ENCODE measurements at regions not wholly inside any gene's neighbourhood (a gene's known extent, or its start where the extent isn't known, plus 50 kb on each side); places are given as distances from the start of the nearest gene placed in this dataset.

- Mint-ChIP-seq H3K36me3 (no peaks in the 10 kb centered on the region), H3K4me1 (no peaks in the 10 kb centered on the region), H3K27me3 (peaks cover 5% of the 10 kb centered on the region), H3K4me3 (no peak overlapping the region), H3K27ac (no peak overlapping the region), H3K9me3 (peaks cover 6% of the 10 kb centered on the region)
Observed at GRCh38 chrY:7455626-7456025, 544.1 kb upstream of the AMELY start.

- H3K27me3 Mint-ChIP-seq: peaks cover 10% of the 10 kb centered on the region
- H3K4me3 Mint-ChIP-seq: no peak overlapping the region
Observed at GRCh38 chrY:7453336-7453735, 541.8 kb upstream of the AMELY start.

GRCh38 chrY:7452246-7452645 is 540.7 kb upstream of the AMELY start:
- Mint-ChIP-seq H3K27ac (no peak overlapping the region), H3K36me3 (no peaks in the 10 kb centered on the region), H3K9me3 (no peaks in the 10 kb centered on the region), H3K27me3 (peaks cover 12% of the 10 kb centered on the region), H3K4me1 (no peaks in the 10 kb centered on the region), H3K4me3 (no peak overlapping the region)

More at GRCh38 chrY:7453336-7453735, 541.8 kb upstream of the AMELY start:
- H3K36me3 Mint-ChIP-seq: no peaks in the 10 kb centered on the region
- no peaks in the 10 kb centered on the region for H3K4me1 Mint-ChIP-seq
- H3K27ac Mint-ChIP-seq: no peak overlapping the region
- H3K9me3 Mint-ChIP-seq: no peaks in the 10 kb centered on the region

- peaks cover 12% of the 10 kb centered on the region for H3K27me3 Mint-ChIP-seq
Observed at GRCh38 chrY:7449860-7450259, 538.3 kb upstream of the AMELY start.

GRCh38 chrY:7448687-7449086 is 537.1 kb upstream of the AMELY start:
- Mint-ChIP-seq H3K36me3 (no peaks in the 10 kb centered on the region), H3K9me3 (no peaks in the 10 kb centered on the region), H3K4me1 (no peaks in the 10 kb centered on the region), H3K27me3 (peaks cover 11% of the 10 kb centered on the region), H3K4me3 (no peak overlapping the region), H3K27ac (no peak overlapping the region)

More at GRCh38 chrY:7449860-7450259, 538.3 kb upstream of the AMELY start:
- Mint-ChIP-seq H3K9me3 (no peaks in the 10 kb centered on the region), H3K4me3 (no peak overlapping the region), H3K36me3 (no peaks in the 10 kb centered on the region), H3K4me1 (no peaks in the 10 kb centered on the region), H3K27ac (no peak overlapping the region)

- H3K9me3 Mint-ChIP-seq: no peaks in the 10 kb centered on the region
- no peak overlapping the region for H3K4me3 Mint-ChIP-seq
- H3K4me1 Mint-ChIP-seq: no peaks in the 10 kb centered on the region
- no peaks in the 10 kb centered on the region for H3K36me3 Mint-ChIP-seq
- H3K27me3 Mint-ChIP-seq: peaks cover 11% of the 10 kb centered on the region
- no peak overlapping the region for H3K27ac Mint-ChIP-seq
Observed at GRCh38 chrY:7447881-7448516, 536.4 kb upstream of the AMELY start.

GRCh38 chrY:7444141-7444540 is 532.6 kb upstream of the AMELY start:
- Mint-ChIP-seq H3K4me1 (no peaks in the 10 kb centered on the region), H3K36me3 (no peaks in the 10 kb centered on the region), H3K9me3 (no peaks in the 10 kb centered on the region), H3K27ac (no peak overlapping the region), H3K27me3 (peaks cover 6% of the 10 kb centered on the region), H3K4me3 (no peak overlapping the region)

GRCh38 chrY:7440796-7441530 is 529.4 kb upstream of the AMELY start:
- H3K4me1 Mint-ChIP-seq: no peaks in the 10 kb centered on the region
- no peaks in the 10 kb centered on the region for H3K9me3 Mint-ChIP-seq
- no peak overlapping the region for H3K27ac Mint-ChIP-seq
- no peaks in the 10 kb centered on the region for H3K36me3 Mint-ChIP-seq
- H3K27me3 Mint-ChIP-seq: peaks cover 2% of the 10 kb centered on the region
- H3K4me3 Mint-ChIP-seq: no peak overlapping the region

- Mint-ChIP-seq H3K4me3 (no peak overlapping the region), H3K27ac (no peak overlapping the region), H3K36me3 (no peaks in the 10 kb centered on the region), H3K4me1 (no peaks in the 10 kb centered on the region), H3K9me3 (no peaks in the 10 kb centered on the region), H3K27me3 (peaks cover 2% of the 10 kb centered on the region)
Observed at GRCh38 chrY:7437086-7437485, 525.5 kb upstream of the AMELY start.

- Mint-ChIP-seq H3K36me3 (no peaks in the 10 kb centered on the region), H3K4me1 (no peaks in the 10 kb centered on the region), H3K27me3 (peaks cover 2% of the 10 kb centered on the region), H3K4me3 (no peak overlapping the region), H3K27ac (no peak overlapping the region), H3K9me3 (no peaks in the 10 kb centered on the region)
Observed at GRCh38 chrY:7433817-7434809, 522.6 kb upstream of the AMELY start.

GRCh38 chrY:7419165-7419564 is 507.6 kb upstream of the AMELY start:
- Mint-ChIP-seq H3K4me3 (no peak overlapping the region), H3K36me3 (no peaks in the 10 kb centered on the region), H3K27ac (no peak overlapping the region), H3K4me1 (no peaks in the 10 kb centered on the region), H3K9me3 (no peaks in the 10 kb centered on the region), H3K27me3 (no peaks in the 10 kb centered on the region)

- H3K9me3 Mint-ChIP-seq: no peaks in the 10 kb centered on the region
- no peaks in the 10 kb centered on the region for H3K4me1 Mint-ChIP-seq
- no peak overlapping the region for H3K4me3 Mint-ChIP-seq
- no peaks in the 10 kb centered on the region for H3K36me3 Mint-ChIP-seq
- no peaks in the 10 kb centered on the region for H3K27me3 Mint-ChIP-seq
- H3K27ac Mint-ChIP-seq: no peak overlapping the region
Observed at GRCh38 chrY:7417946-7418345, 506.4 kb upstream of the AMELY start.

- no peaks in the 10 kb centered on the region for H3K9me3 Mint-ChIP-seq
- no peak overlapping the region for H3K27ac Mint-ChIP-seq
- no peaks in the 10 kb centered on the region for H3K27me3 Mint-ChIP-seq
- no peaks in the 10 kb centered on the region for H3K4me1 Mint-ChIP-seq
- H3K36me3 Mint-ChIP-seq: no peaks in the 10 kb centered on the region
- no peak overlapping the region for H3K4me3 Mint-ChIP-seq
Observed at GRCh38 chrY:7416406-7416805, 504.9 kb upstream of the AMELY start.

GRCh38 chrY:7415157-7415633 is 503.6 kb upstream of the AMELY start:
- Mint-ChIP-seq H3K27ac (no peak overlapping the region), H3K27me3 (no peaks in the 10 kb centered on the region), H3K9me3 (no peaks in the 10 kb centered on the region), H3K36me3 (no peaks in the 10 kb centered on the region), H3K4me1 (no peaks in the 10 kb centered on the region), H3K4me3 (no peak overlapping the region)

- Mint-ChIP-seq H3K4me3 (no peak overlapping the region), H3K4me1 (no peaks in the 10 kb centered on the region), H3K36me3 (peaks cover 21% of the 10 kb centered on the region), H3K27me3 (no peaks in the 10 kb centered on the region), H3K27ac (no peak overlapping the region), H3K9me3 (peaks cover 9% of the 10 kb centered on the region)
Observed at GRCh38 chrY:7390056-7390455, 478.5 kb upstream of the AMELY start.
